SIG-M5 (cell line): ENCODE measurements at regions not wholly inside any gene's neighbourhood (a gene's known extent, or its start where the extent isn't known, plus 50 kb on each side); places are given as distances from the start of the nearest gene placed in this dataset.

Source experiments
- DNase-seq: peaks from one replicate; lab custom pipeline; 2025; lab: John Stamatoyannopoulos, UW

DNA sequence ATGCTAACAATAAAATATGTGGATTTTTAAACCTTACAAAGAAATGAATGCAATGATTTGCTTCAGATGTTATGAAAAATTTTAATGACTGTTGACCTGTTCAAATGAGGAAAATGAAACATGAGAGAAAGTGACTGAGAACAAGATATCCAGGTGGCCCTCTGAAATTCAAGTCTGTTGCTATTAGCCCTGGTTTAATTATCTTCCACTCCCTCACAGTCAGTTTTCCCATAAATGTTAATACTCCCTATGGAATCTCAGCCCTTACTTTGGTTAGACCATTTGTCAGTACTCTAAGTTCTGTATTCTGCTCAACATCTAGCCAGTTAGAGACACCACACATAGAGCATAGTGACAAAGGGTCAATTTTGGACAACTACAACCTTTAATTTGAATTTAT lies 327.8 kb downstream of the PDGFC start:
- no peak for DNase-seq

DNA sequence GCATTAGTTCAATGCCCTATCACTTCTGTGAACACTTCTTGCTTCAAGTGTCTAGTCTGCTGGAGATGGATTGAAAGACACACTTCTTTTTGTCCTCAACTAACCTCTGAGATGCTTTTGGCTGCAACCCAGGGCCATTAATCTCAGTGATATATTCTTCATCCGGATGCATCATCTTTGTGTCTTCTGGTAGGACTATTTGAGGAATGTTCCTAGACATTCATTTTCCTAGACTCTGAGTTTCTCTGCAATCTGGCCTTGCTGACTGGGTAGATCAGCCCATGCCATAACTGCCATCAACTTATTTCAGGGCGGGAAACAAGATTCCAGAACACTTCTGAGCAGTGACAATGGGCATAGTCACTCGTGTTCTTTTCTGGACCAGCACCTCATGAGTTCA lies 329.4 kb downstream of the PDGFC start:
- DNase-seq, result no peak

DNA sequence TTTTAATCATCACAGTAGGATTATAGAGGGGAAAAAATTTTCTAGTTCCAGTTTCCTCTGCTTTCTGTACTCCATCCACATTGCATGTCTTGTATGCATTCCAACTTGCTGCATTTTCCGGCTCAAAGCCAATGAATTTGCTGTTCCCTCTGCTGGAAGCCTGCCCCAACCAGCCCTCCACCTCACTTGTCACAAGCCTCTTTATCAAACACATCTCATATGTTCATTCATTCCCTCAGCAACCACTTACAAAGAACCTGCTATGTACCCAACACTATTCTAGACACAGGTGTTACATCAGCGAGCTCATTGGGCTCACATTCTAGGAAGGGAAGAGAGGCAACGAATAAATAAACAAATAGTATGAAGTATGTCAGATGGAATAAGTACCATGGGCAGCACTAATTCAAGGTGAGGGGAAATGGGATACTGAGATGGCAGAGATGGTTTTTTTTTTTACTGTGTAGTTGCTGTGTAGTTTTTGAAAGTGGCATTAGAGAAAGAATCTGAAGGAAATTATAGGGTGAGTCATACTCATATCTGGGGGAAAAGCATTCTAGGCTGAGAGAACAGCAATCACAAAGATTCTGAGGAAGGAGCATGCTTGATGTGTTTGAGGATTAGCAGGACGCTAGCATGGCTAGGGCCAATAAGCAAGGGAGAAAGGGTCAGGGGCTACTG lies 332.5 kb downstream of the PDGFC start:
- no peak for DNase-seq

DNA sequence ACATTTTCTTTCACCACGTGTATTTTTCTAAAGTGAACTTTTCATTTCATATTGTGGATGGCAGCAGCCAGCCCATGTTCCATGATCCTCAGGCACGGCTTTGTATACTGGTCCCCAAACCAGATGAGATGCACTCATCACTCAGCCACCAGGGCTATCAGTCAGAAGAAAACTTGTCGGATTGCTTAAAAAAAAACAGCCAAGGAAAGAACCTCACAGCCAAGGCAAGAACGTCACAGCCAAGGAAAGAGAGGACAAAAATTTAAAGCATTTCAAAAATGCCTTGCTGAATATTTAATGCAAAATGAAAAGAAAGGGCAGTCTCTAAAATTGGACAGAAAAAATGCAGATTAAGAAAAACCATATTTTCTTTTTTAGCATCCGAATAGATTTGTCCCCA lies 333.3 kb downstream of the PDGFC start:
- DNase-seq, result no peak

- no peak for DNase-seq
Measured at GRCh38 chr4:156636381-156636780, 335.2 kb downstream of the PDGFC start.

GRCh38 chr4:156635051-156635450 lies 336.5 kb downstream of the PDGFC start:
- DNase-seq, result no peak

GRCh38 chr4:156634612-156635011 lies 337.0 kb downstream of the PDGFC start:
- no peak for DNase-seq

DNA sequence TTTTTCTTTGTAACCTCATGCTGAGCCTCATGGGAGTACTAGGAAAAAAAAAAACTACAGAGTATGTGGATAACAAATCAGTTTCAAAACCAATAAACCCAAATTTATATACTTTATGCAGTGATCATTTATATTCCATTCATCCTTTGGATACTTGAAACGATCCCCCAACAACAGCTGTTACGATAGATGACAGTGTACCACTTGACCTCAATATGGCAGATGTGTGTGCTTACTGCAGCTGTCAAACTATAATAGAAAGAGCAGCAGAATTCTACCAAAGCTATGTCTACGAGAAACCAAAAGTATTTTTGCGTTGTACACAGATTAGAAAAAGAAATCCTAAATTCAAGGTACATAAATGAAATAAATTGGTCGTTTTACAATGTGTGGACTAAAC lies 337.8 kb downstream of the PDGFC start:
- no peak for DNase-seq

DNA sequence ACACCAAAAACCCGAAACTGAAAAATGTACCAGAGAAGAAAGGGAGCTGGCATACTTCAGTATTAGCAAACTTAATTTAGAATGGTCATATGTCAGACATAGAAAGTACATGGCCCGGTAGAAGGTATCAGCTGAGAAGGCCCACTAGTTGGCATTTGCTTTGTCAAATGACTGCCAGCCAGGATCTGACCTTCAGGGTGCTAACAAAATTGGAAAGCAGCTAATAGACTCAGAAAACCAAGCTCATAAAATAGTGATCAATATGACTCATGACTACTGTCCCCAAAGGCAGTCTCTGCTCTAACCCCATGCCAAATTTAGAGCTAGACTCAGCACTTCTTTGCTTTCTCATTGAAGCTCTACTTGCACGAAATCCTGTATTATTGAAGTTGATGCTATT lies 342.7 kb downstream of the PDGFC start:
- no peak for DNase-seq

DNA sequence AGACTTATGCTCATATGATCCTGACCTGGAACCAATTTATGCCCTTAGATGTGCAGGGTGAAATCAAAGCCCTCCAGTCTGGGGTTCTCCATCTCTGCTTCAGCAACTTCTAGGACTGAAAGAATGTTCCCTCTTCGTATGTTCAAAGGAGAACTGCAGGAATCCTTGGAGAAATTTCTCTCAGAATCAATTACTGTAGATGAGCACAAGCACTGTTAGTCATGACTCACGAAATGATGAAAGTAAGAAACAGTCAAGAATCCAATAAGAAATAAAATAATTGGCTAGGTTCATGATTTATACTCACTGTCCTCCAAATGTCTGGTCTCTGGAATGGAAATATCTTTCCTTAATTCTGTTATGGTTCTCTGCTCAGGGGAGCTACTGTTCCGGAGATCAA lies 348.2 kb downstream of the PDGFC start:
- DNase-seq, result no peak

DNA sequence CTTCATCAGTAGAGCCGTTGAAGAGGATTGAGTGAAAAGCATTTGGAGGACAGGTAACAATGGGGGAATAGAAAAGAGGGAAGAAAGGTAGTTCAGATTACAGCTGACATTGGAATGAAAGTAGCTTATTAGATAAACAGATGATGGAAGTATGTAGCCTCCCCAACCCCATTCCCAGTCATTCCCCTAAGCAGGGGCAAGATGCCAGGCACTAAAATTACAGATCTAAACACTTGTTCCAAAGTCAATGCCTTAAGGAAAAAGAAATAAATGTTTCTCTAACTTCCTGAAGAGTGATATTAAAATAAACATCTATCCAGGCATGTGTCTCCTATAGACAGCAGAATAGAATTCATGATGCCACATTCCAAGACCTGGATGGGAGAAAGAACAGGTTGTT lies 350.8 kb downstream of the PDGFC start:
- DNase-seq, result no peak

- DNase-seq, result no peak
Measured at GRCh38 chr4:156619154-156619934, 352.3 kb downstream of the PDGFC start.

DNA sequence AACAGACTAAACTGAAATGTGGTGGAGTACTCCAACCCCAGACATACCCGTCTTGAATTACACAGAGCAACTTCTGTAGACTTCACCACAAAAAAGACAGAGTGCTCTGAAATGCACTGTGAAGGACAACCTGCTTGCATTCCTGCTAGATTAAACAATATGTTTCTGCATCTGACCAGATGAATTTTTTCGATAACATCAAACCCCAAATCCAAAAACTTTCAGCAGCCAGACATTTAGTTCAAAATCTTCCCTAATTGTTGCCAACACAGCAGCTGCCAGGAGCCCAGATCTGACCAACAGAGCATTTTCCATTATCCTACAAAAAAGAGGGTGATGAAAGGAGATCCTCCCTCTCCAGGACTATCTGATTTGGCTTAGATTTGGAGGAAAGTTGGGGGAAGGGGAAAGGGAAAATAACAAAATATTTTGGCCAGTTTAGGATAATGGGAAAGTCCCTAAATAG lies 356.5 kb downstream of the PDGFC start:
- no peak for DNase-seq

DNA sequence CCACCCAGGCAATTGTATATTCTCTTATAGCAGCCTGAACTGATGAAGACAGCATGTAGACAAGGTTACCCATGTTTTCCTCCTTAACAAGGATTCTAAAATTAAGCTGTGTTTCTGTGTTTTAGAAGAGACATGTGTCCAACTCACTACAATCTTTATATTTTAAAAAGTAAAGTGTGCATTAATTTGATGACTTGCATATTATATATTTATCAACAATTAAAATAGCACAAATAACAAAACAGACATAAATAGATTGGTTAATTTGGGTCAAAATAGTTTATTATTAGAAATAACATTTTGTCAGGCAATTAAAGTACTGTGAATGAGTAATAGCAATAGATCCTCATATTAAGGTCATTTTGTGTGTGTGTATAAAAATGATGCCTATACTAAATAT lies 357.1 kb downstream of the PDGFC start:
- no peak for DNase-seq

GRCh38 chr4:156609421-156609820 lies 362.2 kb downstream of the PDGFC start:
- DNase-seq, result no peak

- DNase-seq, result no peak
Measured at GRCh38 chr4:156608651-156609050, 362.9 kb downstream of the PDGFC start.

DNA sequence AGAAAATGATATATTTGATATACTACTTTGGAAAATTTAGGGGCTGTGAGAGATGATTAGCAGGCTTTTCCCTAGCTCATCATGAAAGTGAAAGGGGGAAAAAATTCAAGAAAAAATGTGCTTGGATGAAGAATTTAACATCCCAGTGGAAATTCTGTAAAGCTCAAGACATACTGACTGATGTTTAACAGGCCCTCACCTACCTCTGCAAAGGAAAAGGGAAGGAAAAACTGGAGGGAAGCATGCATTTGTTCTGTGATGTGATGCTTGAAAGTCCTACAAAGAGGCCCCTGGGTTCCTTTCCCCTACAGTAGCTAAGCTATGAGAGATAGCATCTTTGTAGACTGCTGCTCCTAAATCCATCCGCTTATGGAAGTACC lies 364.1 kb downstream of the PDGFC start:
- no peak for DNase-seq

DNA sequence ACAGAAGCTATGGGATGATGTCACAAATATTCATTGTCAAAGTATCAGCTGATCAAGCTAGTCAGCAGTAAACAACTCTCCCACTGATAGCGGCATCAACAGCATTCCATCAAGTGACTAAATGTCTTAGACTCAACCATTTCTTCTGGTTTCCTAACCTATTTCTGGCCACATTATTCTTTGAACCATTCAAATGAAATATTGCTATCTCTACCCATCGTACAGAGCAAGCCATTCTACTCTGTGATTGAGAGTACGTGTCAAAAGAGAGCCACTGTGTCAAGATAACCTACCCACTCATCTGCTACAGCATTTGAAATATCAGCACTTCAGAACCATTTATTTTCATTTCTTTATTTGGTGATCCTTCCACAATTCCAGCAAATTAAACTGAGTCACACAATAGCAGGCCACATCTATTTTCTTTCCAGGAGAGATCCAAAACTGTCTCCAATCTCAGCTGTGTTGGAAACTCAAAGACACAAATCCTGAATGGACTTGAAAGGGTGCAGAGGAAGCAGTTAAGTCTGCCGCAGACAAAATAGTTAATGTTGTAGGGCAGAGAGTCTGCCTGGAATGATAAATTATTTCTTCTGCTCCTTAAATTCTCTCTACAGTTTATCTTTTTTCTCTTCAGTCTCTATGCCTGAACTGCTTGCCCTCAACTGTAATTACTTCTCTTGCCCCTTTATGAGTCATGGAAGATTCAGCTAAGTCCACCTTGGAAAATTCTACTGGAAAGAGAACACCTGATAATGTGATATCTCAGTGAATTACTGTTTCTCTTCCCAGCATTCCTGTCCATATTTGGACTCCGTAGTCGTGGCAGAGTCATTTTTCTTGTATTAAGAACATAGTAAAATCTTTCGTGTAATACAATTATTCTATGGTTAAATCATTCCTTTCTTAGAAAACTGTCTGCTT lies 364.8 kb downstream of the PDGFC start:
- DNase-seq, result no peak

- no peak for DNase-seq
Measured at GRCh38 chr4:156598138-156598681, 373.4 kb downstream of the PDGFC start.

- DNase-seq, result no peak
Measured at GRCh38 chr4:156596706-156597329, 374.8 kb downstream of the PDGFC start.

DNA sequence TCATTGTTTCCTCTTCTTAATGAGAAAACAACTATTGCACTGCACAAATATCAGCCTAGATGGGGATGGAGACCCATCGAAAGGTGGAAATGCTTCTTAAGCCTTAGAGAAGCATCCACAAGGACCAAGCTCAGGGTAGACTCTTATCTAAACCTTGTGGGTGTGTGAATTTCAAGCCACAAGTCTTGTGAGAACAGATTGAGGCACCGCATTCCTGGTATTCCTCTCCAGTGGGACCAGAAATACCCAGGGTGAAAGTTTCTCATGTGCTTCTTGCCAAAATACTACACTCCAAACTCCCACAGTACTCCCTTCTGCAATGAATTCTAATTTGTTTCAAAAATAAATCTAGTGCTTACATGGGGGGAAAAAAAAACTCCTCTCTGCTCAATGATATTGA lies 375.6 kb downstream of the PDGFC start:
- no peak for DNase-seq

DNA sequence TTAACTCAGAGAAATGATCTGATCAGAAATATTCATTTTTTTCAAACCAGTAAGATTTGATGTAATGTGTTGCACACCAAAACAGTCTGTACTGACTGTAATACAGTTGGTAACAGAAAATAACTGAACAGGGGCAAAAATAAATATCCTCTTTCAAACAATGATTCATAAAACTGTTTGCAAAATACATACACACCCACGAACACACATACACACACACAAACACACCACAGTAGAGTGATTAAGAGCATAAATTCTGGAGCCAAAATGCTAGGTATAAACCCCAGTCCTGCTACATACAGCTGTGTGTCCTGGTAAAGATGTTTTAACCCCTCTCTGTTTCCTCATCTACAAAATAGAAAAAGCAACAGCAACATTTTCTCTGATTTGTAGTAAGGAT lies 376.6 kb downstream of the PDGFC start:
- no peak for DNase-seq
